Sigmoid colon (tissue), 6 donors: ENCODE measurements at regions not wholly inside any gene's neighbourhood (a gene's known extent, or its start where the extent isn't known, plus 50 kb on each side); places are given as distances from the start of the nearest gene placed in this dataset.

Experiments used
- DNase-seq: peaks from one replicate; pipeline ENCODE4 v3.0.0-alpha.2; 2019
- H3K27ac ChIP-seq, 4 donors: fragments of 200-600 bp; sonication (generic); one replicate each; pipeline ENCODE4 v1.5.1; 2016 to 2019; ENCODE audit warnings: mild to moderate bottlenecking in 1 of 4
- H3K27me3 ChIP-seq, 3 donors: fragments of 200-600 bp; sonication (generic); one replicate each; pipeline ENCODE4 v1.5.1; 2019; ENCODE audit warnings: mild to moderate bottlenecking in 1 of 3
- H3K36me3 ChIP-seq, 4 donors: fragments of 200-600 bp; sonication (generic); one replicate each; pipeline ENCODE4 v1.5.1; 2016 to 2019
- H3K4me1 ChIP-seq, 4 donors: fragments of 200-600 bp; sonication (generic); one replicate each; pipeline ENCODE4 v1.5.1; 2017 to 2019
- H3K4me3 ChIP-seq, 4 donors: fragments of 200-600 bp; sonication (generic); one replicate each; pipeline ENCODE4 v1.5.1; 2017 to 2019; ENCODE audit warnings: mild to moderate bottlenecking in 2 of 4, moderate library complexity in 1 of 4
- H3K9me3 ChIP-seq, 4 donors: fragments of 200-600 bp in 3 of 4; sonication (generic) in 3 of 4; one replicate each; pipeline versions ENCODE4 v1.5.1 to v1.6.1; 2013 to 2019
- CTCF ChIP-seq, 4 experiments: fragments of 450-650 bp in 3 of 4; fragments of 200-600 bp in 1 of 4; IDR thresholded peaks; one replicate each; pipeline ENCODE4 v1.5.1; 2016 to 2019; ENCODE audit warnings: antibody characterized with exemption in 4 of 4, mild to moderate bottlenecking in 3 of 4, moderate library complexity in 2 of 4
- EP300 ChIP-seq, 4 donors: sonication (generic); formaldehyde crosslinking; IDR thresholded peaks; one replicate each; pipeline ENCODE4 v1.6.1; 2017; ENCODE audit warnings: antibody characterized with exemption in 4 of 4
- POLR2A ChIP-seq, 2 donors: fragments of 450-650 bp; IDR thresholded peaks; one replicate each; pipeline ENCODE4 v1.6.1; 2016; ENCODE audit warnings: antibody characterized with exemption in 2 of 2, mild to moderate bottlenecking in 2 of 2, moderate library complexity in 2 of 2
- POLR2AphosphoS5 ChIP-seq, 4 donors: sonication (generic); formaldehyde crosslinking; IDR thresholded peaks; one replicate each; pipeline ENCODE4 v1.6.1; 2017; ENCODE audit warnings: antibody characterized with exemption in 4 of 4
- WGBS, 2 donors: extraction: QIAGEN DNeasy Blood & Tissue Kit; methylation state at CpG; one replicate each; pipeline ENCODE4 v1.1.7; 2013; 5-methylcytosine and 5-hydroxymethylcytosine counted together
- intact Hi-C: fragments of 100-400 bp; cut with DNase I; formaldehyde crosslinking; loops from one replicate; pipeline ENCODE4 v1.15.1; 2023
- donor health status: healthy with polysubstance abuse.
- donor health status: healthy.

- no peaks in the 10 kb centered on the region for H3K4me1 ChIP-seq
- H3K27me3 ChIP-seq = no peaks in the 10 kb centered on the region
- DNase-seq = no peak
- intact Hi-C loops = no loop called here
- H3K9me3 ChIP-seq = peaks cover 0 to 4% (median 2%) of the 10 kb centered on the region in 4 donors
- TF ChIP-seq EP300 (IDR thresholded peaks at IDR 0.05) = no peak
- TF ChIP-seq CTCF (IDR thresholded peaks at IDR 0.05) = no peak
- no peak for TF ChIP-seq POLR2AphosphoS5 (IDR thresholded peaks at IDR 0.05)
- no peak for TF ChIP-seq POLR2A (IDR thresholded peaks at IDR 0.05)
- no peaks in the 10 kb centered on the region for H3K36me3 ChIP-seq
- no peak overlapping the region for H3K27ac ChIP-seq
- H3K4me3 ChIP-seq = no peak overlapping the region
Measured at GRCh38 chr4:11264346-11264745, 164.3 kb downstream of the HS3ST1 start.

- no peak overlapping the region for H3K4me3 ChIP-seq
- H3K9me3 ChIP-seq = peaks cover 0 to 4% (median 2%) of the 10 kb centered on the region in 4 donors
- no peaks in the 10 kb centered on the region for H3K4me1 ChIP-seq
- intact Hi-C loops = no loop called here
- WGBS, 2 donors = 66 to 87% methylated on average over 1 of the region's 1 CpG
- TF ChIP-seq CTCF (IDR thresholded peaks at IDR 0.05) (no peak), EP300 (IDR thresholded peaks at IDR 0.05) (no peak), POLR2A (IDR thresholded peaks at IDR 0.05) (no peak), POLR2AphosphoS5 (IDR thresholded peaks at IDR 0.05) (no peak)
- H3K27ac ChIP-seq = no peak overlapping the region
- DNase-seq = no peak
- no peaks in the 10 kb centered on the region for H3K36me3 ChIP-seq
- H3K27me3 ChIP-seq = no peaks in the 10 kb centered on the region
Measured at GRCh38 chr4:11263208-11263607, 165.5 kb downstream of the HS3ST1 start.

- intact Hi-C loops = no loop called here
- no peaks in the 10 kb centered on the region for H3K4me1 ChIP-seq
- DNase-seq = no peak
- no peak overlapping the region for H3K4me3 ChIP-seq
- H3K36me3 ChIP-seq = no peaks in the 10 kb centered on the region
- H3K9me3 ChIP-seq = peaks cover 0 to 2% (median 0%) of the 10 kb centered on the region in 4 donors
- no peak overlapping the region for H3K27ac ChIP-seq
- TF ChIP-seq POLR2A (IDR thresholded peaks at IDR 0.05) = no peak
- TF ChIP-seq EP300 (IDR thresholded peaks at IDR 0.05) = no peak
- TF ChIP-seq POLR2AphosphoS5 (IDR thresholded peaks at IDR 0.05) = no peak
- TF ChIP-seq CTCF (IDR thresholded peaks at IDR 0.05) = no peak
- 95 to 97% methylated on average over 7 of the region's 7 CpGs for WGBS, 2 donors
- no peaks in the 10 kb centered on the region for H3K27me3 ChIP-seq
Measured at GRCh38 chr4:11261066-11261850, 167.4 kb downstream of the HS3ST1 start.

GRCh38 chr4:11259837-11260236, 168.9 kb downstream of the HS3ST1 start:
- intact Hi-C loops = no loop called here
- no peaks in the 10 kb centered on the region for H3K9me3 ChIP-seq
- H3K27ac ChIP-seq = no peak overlapping the region
- H3K27me3 ChIP-seq = no peaks in the 10 kb centered on the region
- 95 to 96% methylated on average over 2 of the region's 2 CpGs for WGBS, 2 donors
- TF ChIP-seq POLR2A (IDR thresholded peaks at IDR 0.05) = no peak
- TF ChIP-seq EP300 (IDR thresholded peaks at IDR 0.05) = no peak
- TF ChIP-seq CTCF (IDR thresholded peaks at IDR 0.05) = no peak
- TF ChIP-seq POLR2AphosphoS5 (IDR thresholded peaks at IDR 0.05) = no peak
- no peaks in the 10 kb centered on the region for H3K4me1 ChIP-seq
- no peak for DNase-seq
- no peaks in the 10 kb centered on the region for H3K36me3 ChIP-seq
- H3K4me3 ChIP-seq = no peak overlapping the region

- Histone ChIP-seq H3K27me3 (no peaks in the 10 kb centered on the region), H3K4me3 (no peak overlapping the region), H3K9me3 (no peaks in the 10 kb centered on the region), H3K4me1 (no peaks in the 10 kb centered on the region), H3K27ac (no peak overlapping the region), H3K36me3 (no peaks in the 10 kb centered on the region)
- intact Hi-C loops = no loop called here
- no peak for DNase-seq
- no peak for TF ChIP-seq POLR2AphosphoS5 (IDR thresholded peaks at IDR 0.05)
- no peak for TF ChIP-seq EP300 (IDR thresholded peaks at IDR 0.05)
- no peak for TF ChIP-seq POLR2A (IDR thresholded peaks at IDR 0.05)
- TF ChIP-seq CTCF (IDR thresholded peaks at IDR 0.05) = no peak
- WGBS, 2 donors = 51 to 72% methylated on average over 3 of the region's 3 CpGs
Measured at GRCh38 chr4:11252149-11252548, 176.5 kb downstream of the HS3ST1 start.
